CD4-positive, alpha-beta T cell treated with Interleukin-15 for 1 hour (primary cell): ENCODE measurements at regions not wholly inside any gene's neighbourhood (a gene's known extent, or its start where the extent isn't known, plus 50 kb on each side); places are given as distances from the start of the nearest gene placed in this dataset.
"Not testable (repeated sequence)": the region's sequence is repeated elsewhere in the genome, so short reads cannot be mapped to it uniquely, and the experiment has no call there.

Experiments used
- DNase-seq: peaks from one replicate; pipeline ENCODE4 v3.0.0-alpha.2; 2020

DNA sequence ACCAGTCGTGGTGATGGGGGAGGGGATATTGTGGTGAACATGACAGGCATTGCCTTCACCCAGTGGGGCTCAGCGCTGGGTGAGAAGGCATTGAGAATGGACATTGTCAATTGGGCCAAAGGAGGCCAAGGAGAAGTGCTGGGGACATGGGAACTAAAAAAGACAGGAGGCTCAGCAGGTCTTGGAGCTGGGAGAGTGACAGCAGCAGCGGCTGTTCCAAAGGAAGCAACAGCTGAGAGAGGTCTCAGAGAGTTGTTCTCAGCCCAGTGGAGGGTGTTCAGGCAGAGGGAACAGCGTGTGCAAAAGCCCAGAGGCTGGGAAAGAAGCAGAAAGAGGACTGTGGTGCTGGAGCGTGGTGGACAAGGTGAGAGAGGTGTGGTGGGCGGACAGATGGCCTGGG lies 56.6 kb upstream of the ASNS start:
- not testable (repeated sequence) for DNase-seq

DNA sequence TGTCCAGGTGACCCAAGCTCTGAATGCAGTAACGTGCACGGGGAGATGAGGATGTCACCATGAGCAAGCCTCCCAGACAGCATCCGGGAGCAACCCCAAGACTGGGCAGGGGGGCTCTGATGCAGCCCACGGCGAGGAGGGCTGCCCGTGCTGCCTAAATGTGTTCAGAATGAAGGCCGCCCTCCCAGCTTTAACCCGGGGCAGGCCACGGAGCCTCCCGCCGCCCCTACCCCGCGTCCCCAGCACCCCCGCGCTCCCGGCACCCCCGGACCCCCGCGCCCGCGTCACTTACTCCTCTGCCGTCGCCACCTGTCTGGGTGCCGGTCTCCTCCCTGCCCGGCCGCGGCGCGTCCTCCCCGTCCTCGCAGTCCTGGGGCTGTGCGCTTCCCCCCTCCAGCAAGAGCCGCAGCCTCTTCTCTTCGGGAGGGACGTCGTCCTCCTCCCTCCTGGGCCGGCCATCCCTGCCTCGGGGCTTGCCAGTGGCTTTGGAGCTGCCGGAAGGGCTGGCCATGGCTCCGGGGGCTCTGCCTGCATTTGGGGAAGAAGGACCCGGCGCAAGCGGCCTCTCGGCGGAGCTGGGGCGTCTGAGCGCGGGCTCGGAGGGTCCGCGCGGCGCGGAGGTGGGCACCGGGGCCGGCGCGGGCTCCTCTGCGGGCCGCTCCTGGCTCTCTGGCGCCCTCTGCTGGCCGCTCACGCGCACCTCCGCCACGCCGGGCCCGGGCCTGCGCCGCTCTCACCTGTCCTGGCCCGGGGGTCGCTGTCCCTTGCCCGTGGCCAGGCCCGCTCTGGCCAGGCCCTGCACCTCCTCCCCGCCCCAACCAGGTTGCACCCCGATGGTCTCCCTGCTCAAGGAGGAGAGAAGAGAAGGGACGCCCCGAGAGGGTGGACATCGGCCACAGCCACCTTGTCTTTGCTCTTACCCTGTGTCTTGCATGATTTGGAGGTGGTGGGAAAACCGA lies 55.9 kb upstream of the ASNS start:
- peak; percentile 24 for DNase-seq
